GM12873 (cell line): ENCODE measurements at regions not wholly inside any gene's neighbourhood (a gene's known extent, or its start where the extent isn't known, plus 50 kb on each side); places are given as distances from the start of the nearest gene placed in this dataset.

Source experiments
- TF ChIP-seq, protein P1 (sequence below): IDR thresholded peaks from 2 replicates; pipeline ENCODE4 v1.5.1; 2012; ENCODE audit warnings: low read depth, mild to moderate bottlenecking, moderate library complexity, low read length, control low read depth; ENCODE audit not compliant: insufficient read depth; ENCODE audit errors: missing control alignments

DNA sequence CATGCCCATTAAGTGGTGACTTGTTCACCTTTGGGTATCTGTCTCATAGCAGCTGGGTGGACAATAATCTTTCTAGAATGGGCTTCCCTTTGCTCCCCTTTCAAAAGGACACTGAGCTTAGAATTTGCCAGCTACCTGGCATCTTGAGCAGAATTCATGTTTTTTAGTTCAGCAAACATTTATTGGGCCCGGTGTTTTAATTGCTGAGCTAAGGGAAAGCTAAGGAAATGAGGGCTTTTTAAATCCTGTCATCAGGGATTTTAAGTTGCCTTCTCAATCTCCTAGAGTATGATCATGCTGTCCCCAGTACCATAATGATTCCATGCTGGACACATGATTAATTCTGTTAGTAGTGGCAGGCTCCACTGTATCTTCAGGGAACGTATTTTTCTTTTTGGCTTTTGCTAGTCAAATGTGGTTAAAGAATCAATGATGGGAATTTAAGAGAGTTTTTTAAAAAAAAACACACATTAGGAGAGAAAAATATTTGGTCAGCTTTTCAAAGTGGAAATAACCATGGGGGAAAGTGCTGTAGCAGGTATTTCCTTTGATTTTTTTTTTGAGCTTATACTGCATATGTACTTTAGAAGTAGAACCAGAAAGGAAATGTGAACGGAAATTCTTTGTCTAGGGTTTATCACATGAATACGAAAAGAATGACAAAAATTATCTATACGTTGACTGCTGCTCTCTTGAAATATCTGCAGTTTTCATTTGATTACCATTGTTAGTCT is 208.9 kb downstream of the CLCN4 start:
- TF ChIP-seq, protein P1, sequence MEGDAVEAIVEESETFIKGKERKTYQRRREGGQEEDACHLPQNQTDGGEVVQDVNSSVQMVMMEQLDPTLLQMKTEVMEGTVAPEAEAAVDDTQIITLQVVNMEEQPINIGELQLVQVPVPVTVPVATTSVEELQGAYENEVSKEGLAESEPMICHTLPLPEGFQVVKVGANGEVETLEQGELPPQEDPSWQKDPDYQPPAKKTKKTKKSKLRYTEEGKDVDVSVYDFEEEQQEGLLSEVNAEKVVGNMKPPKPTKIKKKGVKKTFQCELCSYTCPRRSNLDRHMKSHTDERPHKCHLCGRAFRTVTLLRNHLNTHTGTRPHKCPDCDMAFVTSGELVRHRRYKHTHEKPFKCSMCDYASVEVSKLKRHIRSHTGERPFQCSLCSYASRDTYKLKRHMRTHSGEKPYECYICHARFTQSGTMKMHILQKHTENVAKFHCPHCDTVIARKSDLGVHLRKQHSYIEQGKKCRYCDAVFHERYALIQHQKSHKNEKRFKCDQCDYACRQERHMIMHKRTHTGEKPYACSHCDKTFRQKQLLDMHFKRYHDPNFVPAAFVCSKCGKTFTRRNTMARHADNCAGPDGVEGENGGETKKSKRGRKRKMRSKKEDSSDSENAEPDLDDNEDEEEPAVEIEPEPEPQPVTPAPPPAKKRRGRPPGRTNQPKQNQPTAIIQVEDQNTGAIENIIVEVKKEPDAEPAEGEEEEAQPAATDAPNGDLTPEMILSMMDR: no peak

DNA sequence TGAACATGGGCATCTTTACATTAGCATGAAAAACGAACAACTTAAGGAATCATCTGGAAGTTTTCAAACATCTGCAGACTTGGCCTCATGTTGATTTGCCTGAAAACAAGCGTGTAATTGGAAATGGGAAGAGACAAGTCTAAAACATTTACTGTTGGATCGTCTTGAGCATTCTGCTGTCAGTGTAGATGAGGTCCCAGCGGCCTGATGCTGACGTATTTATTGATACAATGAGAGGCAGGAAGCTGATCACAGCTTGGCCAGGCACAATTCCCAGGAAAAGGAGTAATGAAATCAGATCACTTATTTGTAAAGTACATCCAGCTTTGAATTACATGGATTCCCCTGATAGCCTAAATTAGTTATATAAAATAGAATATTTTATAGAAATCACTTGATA is 210.6 kb downstream of the CLCN4 start:
- TF ChIP-seq, protein P1: no peak

DNA sequence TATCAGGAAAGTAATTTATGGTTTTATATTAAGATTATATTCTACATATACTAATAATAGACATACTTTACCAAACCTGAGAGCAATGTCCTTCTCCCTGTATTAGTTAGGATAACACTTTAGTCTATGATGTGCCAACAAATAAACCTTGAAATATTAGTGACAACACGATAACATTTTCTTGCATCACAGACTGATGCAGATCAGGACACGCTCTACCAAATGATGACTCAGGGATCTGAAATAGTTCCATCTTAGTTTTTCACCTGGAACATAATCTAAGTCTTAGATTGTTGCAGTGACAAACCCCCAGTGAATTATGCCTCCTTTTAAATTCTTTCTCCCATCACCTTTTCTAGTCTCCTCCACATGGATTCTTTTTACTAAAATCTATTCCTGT is 214.2 kb downstream of the CLCN4 start:
- TF ChIP-seq, protein P1: no peak

DNA sequence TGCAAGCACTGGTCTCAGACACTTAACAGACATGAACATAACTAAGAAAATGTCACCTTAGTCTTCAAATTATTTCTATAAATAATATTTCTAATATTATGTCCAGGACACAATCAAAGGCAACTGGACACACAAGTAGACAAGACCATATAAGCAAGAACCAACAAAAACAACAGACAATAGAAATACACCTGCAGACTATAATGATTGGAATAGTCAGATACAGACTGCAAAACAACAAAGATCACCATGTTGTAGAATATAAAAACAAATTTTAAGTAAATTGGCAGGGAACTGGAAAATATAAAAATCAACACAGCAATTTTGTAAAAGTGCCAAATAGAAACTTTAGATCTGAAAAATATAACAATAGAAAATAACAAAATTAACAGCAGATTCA is 220.7 kb downstream of the CLCN4 start:
- TF ChIP-seq, protein P1: no peak

DNA sequence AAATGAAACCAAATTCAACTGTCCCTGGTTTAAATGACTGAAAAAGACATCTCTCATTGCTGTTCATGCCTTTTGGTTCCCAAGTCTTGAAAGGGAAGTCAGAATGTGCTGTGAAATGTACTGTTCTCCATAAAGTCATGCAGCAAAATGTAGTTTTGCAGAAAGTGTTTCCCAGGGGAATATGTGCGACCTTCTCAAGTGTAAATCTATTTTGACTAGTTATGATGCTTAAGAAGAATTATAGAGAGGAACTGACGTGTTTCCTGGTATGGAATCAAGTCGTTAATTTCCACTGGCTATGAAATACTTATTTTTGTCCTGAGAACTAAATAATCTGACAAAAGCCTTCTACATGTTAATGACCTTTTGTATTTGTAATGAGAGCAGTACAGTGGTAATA is 223.1 kb downstream of the CLCN4 start:
- TF ChIP-seq, protein P1: no peak

DNA sequence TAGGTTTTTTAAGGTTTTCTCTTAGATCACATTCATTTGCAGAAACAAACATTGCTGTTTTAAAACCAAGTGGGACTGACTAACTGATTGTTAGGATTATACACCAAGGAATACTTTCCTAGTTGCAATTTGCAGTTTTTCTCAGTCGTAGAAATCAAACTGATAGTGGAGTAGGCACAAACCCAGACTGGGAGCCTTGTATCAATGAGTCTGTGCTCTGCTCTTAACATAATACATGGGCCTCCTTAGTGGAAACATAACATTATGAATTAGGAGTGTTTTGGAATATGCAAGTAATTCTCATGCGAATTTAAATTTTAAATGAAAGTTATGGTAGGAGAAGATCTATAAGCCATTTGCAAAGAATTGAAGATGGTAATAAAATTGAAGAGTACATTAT is 223.5 kb downstream of the CLCN4 start:
- TF ChIP-seq, protein P1: no peak

DNA sequence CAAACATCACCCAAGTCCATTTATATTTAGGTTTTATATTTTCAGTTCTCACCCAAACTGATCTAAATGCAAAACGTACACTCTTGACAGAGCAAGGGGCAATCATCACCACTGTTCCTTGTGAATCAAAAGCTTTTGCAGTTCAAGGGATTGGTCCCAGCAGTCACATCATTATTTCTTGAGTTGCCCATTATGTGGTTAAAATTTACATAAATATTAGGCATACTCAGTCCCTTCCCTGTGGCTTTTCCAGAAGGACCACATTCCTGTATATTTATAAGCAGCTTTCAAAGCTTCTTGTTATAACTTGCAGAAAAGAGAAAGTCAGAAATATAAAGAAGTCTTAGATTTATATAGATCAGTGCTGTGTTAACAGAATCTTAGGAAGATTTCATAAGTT is 224.4 kb downstream of the CLCN4 start:
- TF ChIP-seq, protein P1: no peak

DNA sequence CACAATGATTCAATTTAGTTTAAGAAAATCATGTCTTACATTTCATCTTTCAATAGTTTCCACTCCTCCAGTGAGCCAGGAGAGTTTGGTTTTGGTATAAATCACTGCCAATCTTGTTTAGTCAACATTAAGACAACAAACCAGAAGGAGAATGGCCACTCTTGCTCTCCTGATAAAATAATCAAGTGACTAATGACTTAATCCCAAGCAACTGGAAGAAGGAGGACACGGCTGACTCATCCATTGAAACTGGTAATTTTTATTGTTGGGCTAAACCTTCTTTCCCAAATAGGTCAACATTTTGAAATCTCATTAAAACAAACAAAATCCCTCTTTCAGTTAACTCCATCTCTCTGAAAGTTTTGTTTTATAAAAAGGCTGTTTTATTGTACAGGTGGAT is 230.2 kb downstream of the CLCN4 start:
- TF ChIP-seq, protein P1: no peak
